DND-41 (cell line): ENCODE measurements at regions not wholly inside any gene's neighbourhood (a gene's known extent, or its start where the extent isn't known, plus 50 kb on each side); places are given as distances from the start of the nearest gene placed in this dataset.

Experiments
- ATAC-seq: fragments of 200-7000 bp; cut with Tn5 transposase; 3 replicates; pipeline ENCODE4 v1.9.1; 2021; ENCODE audit warnings: low read depth; ENCODE audit not compliant: insufficient read depth
- DNase-seq: peaks from one replicate; pipeline ENCODE4 v3.0.0-alpha.2; 2020
- H2AFZ ChIP-seq: 2 replicates; pipeline ENCODE4 v1.6.0; 2012; ENCODE audit warnings: low read depth, low read length
- H3K27ac ChIP-seq: 2 replicates; pipeline ENCODE4 v1.5.1; 2012; ENCODE audit warnings: low read length, inconsistent platforms
- H3K27me3 ChIP-seq: fragments of 200-600 bp; sonication (generic); 2 replicates; pipeline ENCODE4 v1.6.0; 2012; ENCODE audit warnings: low read length, mild to moderate bottlenecking, inconsistent platforms; ENCODE audit not compliant: insufficient read depth, poor library complexity
- H3K36me3 ChIP-seq: 2 replicates; pipeline ENCODE4 v1.5.1; 2012; ENCODE audit warnings: low read length, inconsistent platforms; ENCODE audit not compliant: insufficient read depth
- H3K4me1 ChIP-seq: 2 replicates; pipeline ENCODE4 v1.5.1; 2012; ENCODE audit warnings: mild to moderate bottlenecking, low read length; ENCODE audit not compliant: insufficient read depth
- H3K4me2 ChIP-seq: 2 replicates; pipeline ENCODE4 v1.6.0; 2012; ENCODE audit warnings: mild to moderate bottlenecking, moderate library complexity, low read length, inconsistent platforms; ENCODE audit not compliant: insufficient read depth
- H3K4me3 ChIP-seq, 2 experiments: fragments of 200-600 bp in 1 of 2; shearing (Covaris generic) in 1 of 2; 2 replicates each; pipeline ENCODE4 v1.5.1; 2012 to 2016; ENCODE audit warnings: inconsistent platforms in 2 of 2, low read length in 2 of 2, mild to moderate bottlenecking in 2 of 2, low read depth in 1 of 2, moderate library complexity in 1 of 2
- H3K79me2 ChIP-seq: 2 replicates; pipeline ENCODE4 v1.6.0; 2012; ENCODE audit warnings: low read length, inconsistent platforms; ENCODE audit not compliant: insufficient read depth
- H3K9ac ChIP-seq: 2 replicates; pipeline ENCODE4 v1.6.0; 2012; ENCODE audit warnings: low read depth, mild to moderate bottlenecking, inconsistent platforms, low read length, moderate library complexity
- H3K9me3 ChIP-seq: 2 replicates; pipeline ENCODE4 v1.5.1; 2012; ENCODE audit warnings: low read length, moderate library complexity, mild to moderate bottlenecking, inconsistent platforms; ENCODE audit not compliant: insufficient read depth, severe bottlenecking
- H4K20me1 ChIP-seq: 2 replicates; pipeline ENCODE4 v1.6.0; 2012; ENCODE audit warnings: low read length; ENCODE audit not compliant: insufficient read depth
- CTCF ChIP-seq: IDR thresholded peaks from 2 replicates; pipeline ENCODE4 v1.5.1; 2012; ENCODE audit warnings: borderline replicate concordance, low read length, moderate library complexity, mild to moderate bottlenecking; ENCODE audit not compliant: poor library complexity, severe bottlenecking; ENCODE audit errors: extremely low read depth
- EZH2 ChIP-seq: IDR thresholded peaks from 3 replicates; pipeline ENCODE4 v1.6.1; 2012; ENCODE audit warnings: borderline replicate concordance, low read depth, mild to moderate bottlenecking, moderate library complexity, low read length, inconsistent platforms; ENCODE audit not compliant: severe bottlenecking

GRCh38 chrX:75673468-75673867 lies 111.6 kb downstream of the MAGEE2 start:
- H3K9me3 ChIP-seq: no peaks in the 10 kb centered on the region
- ATAC-seq: no peak
- H3K27ac ChIP-seq: no peak overlapping the region

GRCh38 chrX:75655627-75656026 lies 129.4 kb downstream of the MAGEE2 start:
- no peak for ATAC-seq

More at GRCh38 chrX:75673468-75673867, 111.6 kb downstream of the MAGEE2 start:
- no peak for DNase-seq
- TF ChIP-seq CTCF (no peak), EZH2 (no peak)
- no peaks in the 10 kb centered on the region for H3K4me1 ChIP-seq
- no peaks in the 10 kb centered on the region for H3K36me3 ChIP-seq
- no peak overlapping the region for H3K4me2 ChIP-seq
- no peaks in the 10 kb centered on the region for H3K79me2 ChIP-seq
- H3K9ac ChIP-seq: no peak overlapping the region
- no peak overlapping the region for H3K4me3 ChIP-seq
- no peaks in the 10 kb centered on the region for H4K20me1 ChIP-seq
- no peaks in the 10 kb centered on the region for H3K27me3 ChIP-seq
- H2AFZ ChIP-seq: no peak overlapping the region

GRCh38 chrX:75649829-75650228 lies 127.0 kb upstream of the ZDHHC15 start:
- no peak for ATAC-seq
- Histone ChIP-seq H3K4me2 (no peak overlapping the region), H4K20me1 (no peaks in the 10 kb centered on the region), H3K36me3 (no peaks in the 10 kb centered on the region; the same call in 1 of the 2 replicates), H3K79me2 (no peaks in the 10 kb centered on the region), H3K27ac (no peak overlapping the region), H3K27me3 (no peaks in the 10 kb centered on the region), H3K9ac (no peak overlapping the region), H3K4me1 (no peaks in the 10 kb centered on the region), H2AFZ (no peak overlapping the region), H3K4me3 (no peak overlapping the region), H3K9me3 (no peaks in the 10 kb centered on the region)
- TF ChIP-seq CTCF (no peak), EZH2 (no peak)
- no peak for DNase-seq

More at GRCh38 chrX:75655627-75656026, 129.4 kb downstream of the MAGEE2 start:
- DNase-seq: no peak
- no peaks in the 10 kb centered on the region for H4K20me1 ChIP-seq
- H3K4me2 ChIP-seq: no peak overlapping the region
- H3K36me3 ChIP-seq: no peaks in the 10 kb centered on the region; the same call in 1 of the 2 replicates
- TF ChIP-seq CTCF (no peak), EZH2 (no peak)
- no peaks in the 10 kb centered on the region for H3K27me3 ChIP-seq
- no peak overlapping the region for H3K27ac ChIP-seq
- H3K9me3 ChIP-seq: no peaks in the 10 kb centered on the region
- no peak overlapping the region for H2AFZ ChIP-seq
- no peaks in the 10 kb centered on the region for H3K4me1 ChIP-seq
- no peak overlapping the region for H3K4me3 ChIP-seq
- H3K9ac ChIP-seq: no peak overlapping the region
- H3K79me2 ChIP-seq: no peaks in the 10 kb centered on the region
